MCF 10A (cell line): ENCODE measurements at regions not wholly inside any gene's neighbourhood (a gene's known extent, or its start where the extent isn't known, plus 50 kb on each side); places are given as distances from the start of the nearest gene placed in this dataset.
A peak's percentile ranks its signal among the peaks of the same experiment; 100 is the strongest.

Source experiments
- BruUV-seq: library from RNA; stranded (reverse); fragments of 400-500 nt; replicated peaks from 2 replicates; lab custom pipeline; 2021; lab: Mats Ljungman, UMichigan
- CTCF ChIA-PET: fragments of 300-600 bp; sonication (Branson Sonifier 250); formaldehyde crosslinking; extraction: SDS; loops from one replicate; lab custom pipeline; 2021; ENCODE audit warnings: antibody characterized with exemption, inconsistent platforms; lab: Yijun Ruan, JAX
- POLR2A ChIA-PET: fragments of 300-600, 350-650 bp; sonication (Branson Sonifier 250); formaldehyde crosslinking; extraction: SDS; loops from one replicate; lab custom pipeline; 2020; ENCODE audit warnings: antibody characterized with exemption, inconsistent platforms; lab: Yijun Ruan, JAX
- DNase-seq: peaks from one replicate; pipeline ENCODE4 v3.0.0-alpha.2; 2018; ENCODE audit not compliant: unreplicated experiment
- H3K27ac Mint-ChIP-seq: one replicate; pipeline ENCODE4 v1.8.0; 2022; ENCODE audit warnings: mild to moderate bottlenecking, low read depth, mixed read lengths; ENCODE audit not compliant: unreplicated experiment
- H3K27me3 Mint-ChIP-seq: one replicate; pipeline ENCODE4 v1.8.0; 2022; ENCODE audit warnings: mixed read lengths; ENCODE audit not compliant: insufficient read depth, unreplicated experiment
- H3K36me3 Mint-ChIP-seq: one replicate; pipeline ENCODE4 v1.8.0; 2022; ENCODE audit warnings: mild to moderate bottlenecking, moderate library complexity, mixed read lengths; ENCODE audit not compliant: insufficient read depth, unreplicated experiment
- H3K4me1 Mint-ChIP-seq: one replicate; pipeline ENCODE4 v1.8.0; 2022; ENCODE audit warnings: mixed read lengths; ENCODE audit not compliant: insufficient read depth, unreplicated experiment
- H3K4me3 Mint-ChIP-seq: one replicate; pipeline ENCODE4 v1.8.0; 2022; ENCODE audit warnings: mild to moderate bottlenecking, moderate library complexity, mixed read lengths; ENCODE audit not compliant: unreplicated experiment
- H3K9me3 Mint-ChIP-seq: one replicate; pipeline ENCODE4 v1.8.0; 2022; ENCODE audit warnings: mixed read lengths; ENCODE audit not compliant: unreplicated experiment
- intact Hi-C: fragments of 100-400 bp; cut with micrococcal nuclease; formaldehyde crosslinking; loops from 2 replicates; pipeline ENCODE4 v1.14.1; 2022
- TF ChIP-seq, protein P1 (sequence below): fragments of 200-600 bp; IDR thresholded peaks from one replicate; pipeline ENCODE4 v1.8.0; 2022; ENCODE audit warnings: antibody characterized with exemption, mild to moderate bottlenecking; ENCODE audit not compliant: unreplicated experiment

DNA sequence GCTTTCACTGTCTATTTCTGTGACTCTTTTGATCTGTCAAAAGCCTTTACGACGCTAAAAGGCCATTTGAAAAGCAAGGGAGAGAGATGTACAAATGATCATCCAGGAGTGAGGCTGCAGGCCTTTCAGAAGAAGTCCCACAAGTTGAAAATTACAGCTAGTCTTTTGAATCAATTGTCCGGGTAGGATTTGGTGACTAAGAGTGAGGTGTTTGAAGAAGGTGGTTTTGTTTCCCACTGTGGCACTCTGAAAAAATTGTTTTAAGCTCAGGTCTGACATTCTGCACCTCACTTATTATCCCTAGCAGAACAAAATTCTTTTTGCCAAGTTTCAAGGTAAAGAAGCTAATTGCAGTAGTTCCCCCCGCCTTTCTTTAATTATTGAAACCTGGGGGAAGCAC, 50.8 kb upstream of the TMEM108 start:
- peaks cover 9% of the 10 kb centered on the region for H3K9me3 Mint-ChIP-seq
- H3K27ac Mint-ChIP-seq = no peak overlapping the region
- TF ChIP-seq, protein P1, sequence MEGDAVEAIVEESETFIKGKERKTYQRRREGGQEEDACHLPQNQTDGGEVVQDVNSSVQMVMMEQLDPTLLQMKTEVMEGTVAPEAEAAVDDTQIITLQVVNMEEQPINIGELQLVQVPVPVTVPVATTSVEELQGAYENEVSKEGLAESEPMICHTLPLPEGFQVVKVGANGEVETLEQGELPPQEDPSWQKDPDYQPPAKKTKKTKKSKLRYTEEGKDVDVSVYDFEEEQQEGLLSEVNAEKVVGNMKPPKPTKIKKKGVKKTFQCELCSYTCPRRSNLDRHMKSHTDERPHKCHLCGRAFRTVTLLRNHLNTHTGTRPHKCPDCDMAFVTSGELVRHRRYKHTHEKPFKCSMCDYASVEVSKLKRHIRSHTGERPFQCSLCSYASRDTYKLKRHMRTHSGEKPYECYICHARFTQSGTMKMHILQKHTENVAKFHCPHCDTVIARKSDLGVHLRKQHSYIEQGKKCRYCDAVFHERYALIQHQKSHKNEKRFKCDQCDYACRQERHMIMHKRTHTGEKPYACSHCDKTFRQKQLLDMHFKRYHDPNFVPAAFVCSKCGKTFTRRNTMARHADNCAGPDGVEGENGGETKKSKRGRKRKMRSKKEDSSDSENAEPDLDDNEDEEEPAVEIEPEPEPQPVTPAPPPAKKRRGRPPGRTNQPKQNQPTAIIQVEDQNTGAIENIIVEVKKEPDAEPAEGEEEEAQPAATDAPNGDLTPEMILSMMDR = no peak
- H3K4me1 Mint-ChIP-seq = no peaks in the 10 kb centered on the region
- no peak overlapping the region for H3K4me3 Mint-ChIP-seq
- ChIA-PET POLR2A (no interaction called here), CTCF (interaction anchor here (1.8 kb wide), 1 partner anchor 54 kb away, joined by 5 read pairs; no protein-coding TSS in a partner anchor)
- no TSS peak for BruUV-seq
- intact Hi-C loops = no loop called here
- no peak for DNase-seq
- peaks cover under 1% of the 10 kb centered on the region for H3K27me3 Mint-ChIP-seq
- no peaks in the 10 kb centered on the region for H3K36me3 Mint-ChIP-seq

DNA sequence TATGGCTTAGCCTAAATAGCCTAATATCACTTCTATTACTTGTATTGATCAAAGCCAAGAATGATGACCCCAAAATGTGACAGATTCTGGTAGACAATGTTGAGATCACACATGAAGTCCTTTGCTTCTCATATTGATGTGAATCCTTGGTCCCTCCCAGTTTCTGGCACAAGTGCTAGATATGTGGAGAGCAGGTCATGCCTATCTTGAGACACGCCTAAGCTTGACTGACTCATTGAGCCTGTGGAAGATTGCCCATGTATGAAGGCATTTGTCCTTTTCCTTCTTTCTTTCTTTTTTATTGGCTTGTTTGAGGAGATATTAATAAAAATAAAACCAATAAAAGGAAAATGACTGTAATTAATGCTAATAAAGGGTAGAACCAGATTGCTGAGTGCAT, 54.0 kb upstream of the TMEM108 start:
- peaks cover 9% of the 10 kb centered on the region for H3K9me3 Mint-ChIP-seq
- intact Hi-C loops = no loop called here
- DNase-seq = peak; percentile 5
- no peaks in the 10 kb centered on the region for H3K27me3 Mint-ChIP-seq
- ChIA-PET CTCF (interaction anchor here (1.0 kb wide), 1 partner anchor 253 kb away, joined by 3 read pairs; no protein-coding TSS in a partner anchor), POLR2A (no interaction called here)
- H3K4me1 Mint-ChIP-seq = no peaks in the 10 kb centered on the region
- TF ChIP-seq, protein P1 = no peak
- no peak overlapping the region for H3K4me3 Mint-ChIP-seq
- no TSS peak for BruUV-seq
- H3K36me3 Mint-ChIP-seq = no peaks in the 10 kb centered on the region
- no peak overlapping the region for H3K27ac Mint-ChIP-seq

DNA sequence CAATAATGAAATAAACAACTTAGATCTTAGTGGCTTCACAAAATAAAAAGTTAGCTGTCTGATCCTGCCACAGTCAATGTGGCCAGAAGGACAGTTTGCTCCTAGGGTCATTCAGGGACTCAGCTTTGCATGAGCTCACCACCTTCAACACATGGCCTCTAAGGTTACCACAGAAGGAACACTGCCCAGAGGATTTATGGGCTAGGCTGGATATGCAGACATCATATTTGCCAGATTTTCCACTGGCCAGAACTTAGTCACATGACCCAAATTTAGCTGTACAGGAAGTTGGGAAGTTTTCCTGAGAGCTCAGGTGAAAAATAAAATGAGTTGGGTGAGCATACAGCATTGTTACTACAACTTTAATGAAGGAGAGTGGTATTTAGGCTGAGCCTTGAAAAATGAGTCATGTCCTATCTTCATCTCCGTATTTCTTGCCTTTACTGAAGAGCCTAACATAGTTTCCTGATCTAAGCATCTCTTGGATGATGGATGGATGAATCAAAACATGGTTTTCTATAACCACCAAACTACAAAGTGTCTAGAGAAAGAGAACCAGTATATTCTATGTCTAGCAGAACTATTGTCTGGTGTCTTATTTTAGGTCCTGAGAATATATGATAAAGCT, 54.9 kb upstream of the TMEM108 start:
- CTCF ChIA-PET = interaction anchor here (1.0 kb wide), 1 partner anchor 252 kb away, joined by 3 read pairs; no protein-coding TSS in a partner anchor
- DNase-seq = no peak
- Mint-ChIP-seq H3K4me3 (no peak overlapping the region), H3K27ac (no peak overlapping the region), H3K36me3 (no peaks in the 10 kb centered on the region), H3K4me1 (no peaks in the 10 kb centered on the region), H3K27me3 (no peaks in the 10 kb centered on the region), H3K9me3 (peaks cover 9% of the 10 kb centered on the region)
- POLR2A ChIA-PET = no interaction called here
- intact Hi-C loops = no loop called here
- TF ChIP-seq, protein P1 = no peak
- no TSS peak for BruUV-seq

DNA sequence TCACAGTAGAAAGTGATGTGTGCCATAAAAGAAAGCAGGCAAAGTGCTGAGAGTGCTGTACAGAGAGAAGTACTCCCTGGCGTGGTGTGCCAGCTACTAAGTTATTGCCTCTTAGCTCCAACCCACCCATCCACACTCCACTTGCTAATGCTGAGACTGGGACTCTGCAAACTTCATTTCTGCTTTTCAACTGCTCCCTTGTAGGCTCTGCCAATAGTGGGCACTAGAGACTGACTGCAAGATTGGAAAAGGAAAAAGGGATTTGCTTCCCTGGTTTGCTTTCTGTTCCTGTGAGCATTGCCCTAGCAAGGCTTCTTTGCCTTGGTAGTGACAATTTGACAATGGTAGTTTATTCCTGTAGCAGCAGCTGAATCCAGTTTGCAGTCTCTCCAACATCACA, 56.5 kb upstream of the TMEM108 start:
- ChIA-PET CTCF (interaction anchor here (1.0 kb wide), 1 partner anchor 10 kb away, joined by 3 read pairs; no protein-coding TSS in a partner anchor), POLR2A (no interaction called here)
- TF ChIP-seq, protein P1 = no peak
- Mint-ChIP-seq H3K9me3 (peaks cover 9% of the 10 kb centered on the region), H3K4me3 (no peak overlapping the region), H3K4me1 (no peaks in the 10 kb centered on the region), H3K27ac (no peak overlapping the region), H3K36me3 (no peaks in the 10 kb centered on the region), H3K27me3 (no peaks in the 10 kb centered on the region)
- intact Hi-C loops = no loop called here
- no peak for DNase-seq
- BruUV-seq = no TSS peak
